ENCODE measurements at regions not wholly inside any gene's neighbourhood (a gene's known extent, or its start where the extent isn't known, plus 50 kb on each side); places are given as distances from the start of the nearest gene placed in this dataset.
"Not testable (repeated sequence)": the region's sequence is repeated elsewhere in the genome, so short reads cannot be mapped to it uniquely, and the experiment has no call there.

- no peak for DNase-seq (ENCODE audit: extremely low read depth, low read depth)
Observed at GRCh38 chr15:96468036-96468435, 137.5 kb downstream of the NR2F2 start.

GRCh38 chr15:96470681-96471310, 140.3 kb downstream of the NR2F2 start:
- TF ChIP-seq CTCF (IDR thresholded peaks at IDR 0.05; ENCODE audit: low read depth, low read length) = no peak

More at GRCh38 chr15:96468036-96468435, 137.5 kb downstream of the NR2F2 start:
- no peak for TF ChIP-seq CTCF (IDR thresholded peaks at IDR 0.05; ENCODE audit: low read depth, low read length)

GRCh38 chr15:96472681-96473080, 142.2 kb downstream of the NR2F2 start:
- TF ChIP-seq CTCF (IDR thresholded peaks at IDR 0.05; ENCODE audit: low read depth, low read length) = no peak
- no peak for DNase-seq (ENCODE audit: extremely low read depth, low read depth)

More at GRCh38 chr15:96470681-96471310, 140.3 kb downstream of the NR2F2 start:
- DNase-seq (ENCODE audit: extremely low read depth, low read depth) = no peak

GRCh38 chr15:96473556-96473955, 143.1 kb downstream of the NR2F2 start:
- DNase-seq (ENCODE audit: extremely low read depth, low read depth) = no peak
- no peak for TF ChIP-seq CTCF (IDR thresholded peaks at IDR 0.05; ENCODE audit: low read depth, low read length)

GRCh38 chr15:96474231-96474664, 143.7 kb downstream of the NR2F2 start:
- no peak for DNase-seq (ENCODE audit: extremely low read depth, low read depth)
- TF ChIP-seq CTCF (IDR thresholded peaks at IDR 0.05; ENCODE audit: low read depth, low read length) = no peak

GRCh38 chr15:96477227-96477626, 146.7 kb downstream of the NR2F2 start:
- no peak for TF ChIP-seq CTCF (IDR thresholded peaks at IDR 0.05; ENCODE audit: low read depth, low read length)
- no peak for DNase-seq (ENCODE audit: extremely low read depth, low read depth)

- not testable (repeated sequence) for DNase-seq (ENCODE audit: extremely low read depth, low read depth)
Observed at GRCh38 chr15:96484412-96484811, 153.9 kb downstream of the NR2F2 start.

GRCh38 chr15:96484830-96485229, 154.3 kb downstream of the NR2F2 start:
- TF ChIP-seq CTCF (IDR thresholded peaks at IDR 0.05; ENCODE audit: low read depth, low read length) = no peak
- DNase-seq (ENCODE audit: extremely low read depth, low read depth) = no peak

Data from AG09319 (cell line).